SK-N-SH (cell line): ENCODE measurements at regions not wholly inside any gene's neighbourhood (a gene's known extent, or its start where the extent isn't known, plus 50 kb on each side); places are given as distances from the start of the nearest gene placed in this dataset.

Source experiments
- CTCF ChIA-PET: fragments of 300-600, 350-600 bp; formaldehyde crosslinking; extraction: SDS; loops from one replicate; lab custom pipeline; 2021; lab: Yijun Ruan, JAX
- POLR2A ChIA-PET: fragments of 350-600 bp; sonication (Branson Sonifier 250); formaldehyde crosslinking; extraction: SDS; loops from one replicate; lab custom pipeline; 2020; ENCODE audit warnings: antibody characterized with exemption, inconsistent platforms; lab: Yijun Ruan, JAX
- DNase-seq: peaks from one replicate; pipeline ENCODE4 v3.0.0; 2012
- H2AFZ ChIP-seq: fragments of 200-600 bp; sonication (generic); 2 replicates; pipeline ENCODE4 v1.8.1; 2016; ENCODE audit warnings: antibody characterized with exemption, mild to moderate bottlenecking, low read depth
- H3F3A ChIP-seq: fragments of 200-600 bp; sonication (generic); replicated peaks from 2 replicates; pipeline ENCODE3; 2016; ENCODE audit warnings: antibody characterized with exemption, mild to moderate bottlenecking; ENCODE audit not compliant: insufficient read depth
- H3K27ac ChIP-seq, 2 experiments: fragments of 200-500 bp in 1 of 2; fragments of 200-600 bp in 1 of 2; sonication (Bioruptor generic) in 1 of 2; sonication (generic), shearing (Covaris generic) in 1 of 2; 2 replicates each; pipeline versions ENCODE4 v1.5.1 to v1.6.1; 2014 to 2016; ENCODE audit warnings: low read depth in 2 of 2, inconsistent platforms in 1 of 2, low read length in 1 of 2, mild to moderate bottlenecking in 1 of 2, mixed read lengths in 1 of 2
- H3K27me3 ChIP-seq: fragments of 200-600 bp; sonication (generic), shearing (Covaris generic); 2 replicates; pipeline ENCODE4 v1.6.1; 2016; ENCODE audit warnings: mixed run types; ENCODE audit not compliant: insufficient read depth
- H3K36me3 ChIP-seq, 2 experiments: fragments of 200-500 bp in 1 of 2; fragments of 200-600 bp in 1 of 2; sonication (Bioruptor generic) in 1 of 2; sonication (generic) in 1 of 2; replicated peaks in 1 of 2; 2 replicates each; pipeline versions ENCODE3 to v1.5.1; 2014 to 2016; ENCODE audit warnings: low read length in 1 of 2, mild to moderate bottlenecking in 1 of 2; ENCODE audit not compliant: insufficient read depth in 2 of 2, control insufficient read depth in 1 of 2
- H3K4me1 ChIP-seq, 2 experiments: fragments of 200-500 bp in 1 of 2; fragments of 200-600 bp in 1 of 2; sonication (Bioruptor generic) in 1 of 2; sonication (generic), shearing (Covaris generic) in 1 of 2; 2 replicates each; pipeline versions ENCODE4 v1.5.1 to v1.6.1; 2014 to 2016; ENCODE audit warnings: low read depth in 1 of 2, low read length in 1 of 2, mixed run types in 1 of 2; ENCODE audit not compliant: insufficient read depth in 2 of 2, control insufficient read depth in 1 of 2
- H3K4me2 ChIP-seq: fragments of 200-600 bp; sonication (generic), shearing (Covaris generic); 2 replicates; pipeline ENCODE4 v1.6.1; 2017; ENCODE audit warnings: mixed run types
- H3K4me3 ChIP-seq, 2 experiments: fragments of 200-500 bp in 1 of 2; fragments of 200-600 bp in 1 of 2; sonication (Bioruptor generic) in 1 of 2; sonication (generic), shearing (Covaris generic) in 1 of 2; 2 replicates each; pipeline versions ENCODE4 v1.5.1 to v1.8.1; 2014 to 2016; ENCODE audit warnings: low read depth in 2 of 2, inconsistent platforms in 1 of 2, low read length in 1 of 2, mild to moderate bottlenecking in 1 of 2, mixed read lengths in 1 of 2, moderate library complexity in 1 of 2
- H3K79me2 ChIP-seq: fragments of 200-600 bp; sonication (generic); 2 replicates; pipeline ENCODE4 v1.8.1; 2017; ENCODE audit warnings: mild to moderate bottlenecking; ENCODE audit not compliant: insufficient read depth
- H3K9ac ChIP-seq: fragments of 200-600 bp; sonication (generic); 2 replicates; pipeline ENCODE4 v1.6.1; 2017; ENCODE audit warnings: mixed run types
- H3K9me2 ChIP-seq: fragments of 200-600 bp; sonication (generic); 2 replicates; pipeline ENCODE4 v1.6.1; 2017; ENCODE audit warnings: mixed run types
- H3K9me3 ChIP-seq: fragments of 200-600 bp; sonication (generic); 2 replicates; pipeline ENCODE4 v1.6.1; 2017; ENCODE audit warnings: mixed run types, mild to moderate bottlenecking, moderate library complexity
- H4K20me1 ChIP-seq: fragments of 200-600 bp; sonication (generic); 2 replicates; pipeline ENCODE4 v1.6.1; 2017; ENCODE audit warnings: mild to moderate bottlenecking, mixed run types; ENCODE audit not compliant: insufficient read depth
- FOXJ3 ChIP-seq: sonication (generic); formaldehyde crosslinking; IDR thresholded peaks from 2 replicates; pipeline ENCODE4 v1.5.1; 2020; ENCODE audit warnings: mild to moderate bottlenecking, missing genetic modification reagents
- GATA2 ChIP-seq: sonication (generic); formaldehyde crosslinking; IDR thresholded peaks from 2 replicates; pipeline ENCODE4 v1.5.0; 2020; ENCODE audit warnings: mild to moderate bottlenecking, missing genetic modification reagents
- MEF2A ChIP-seq: IDR thresholded peaks from 2 replicates; pipeline ENCODE4 v1.4.0; 2012; ENCODE audit warnings: low read depth, borderline replicate concordance
- NFIC ChIP-seq: IDR thresholded peaks from 2 replicates; pipeline ENCODE4 v1.4.0; 2012; ENCODE audit warnings: borderline replicate concordance
- NRF1 ChIP-seq: IDR thresholded peaks from 2 replicates; pipeline ENCODE4 v1.6.1; 2012; ENCODE audit warnings: low read depth, mild to moderate bottlenecking, low read length
- SIN3A ChIP-seq: IDR thresholded peaks from 2 replicates; pipeline ENCODE4 v1.6.1; 2012; ENCODE audit warnings: low read depth, mild to moderate bottlenecking, low read length, moderate library complexity, borderline replicate concordance
- SMC3 ChIP-seq: IDR thresholded peaks from 2 replicates; pipeline ENCODE4 v1.6.1; 2012; ENCODE audit warnings: low read depth, low read length, improper control_type of control experiment
- TAF1 ChIP-seq: IDR thresholded peaks from 2 replicates; pipeline ENCODE4 v1.6.1; 2012; ENCODE audit warnings: low read depth, mild to moderate bottlenecking, low read length, moderate library complexity, borderline replicate concordance
- YY1 ChIP-seq: IDR thresholded peaks from 2 replicates; pipeline ENCODE4 v1.4.0; 2012; ENCODE audit warnings: low read depth, mild to moderate bottlenecking
- WGBS: methylation state at CpG from one replicate; pipeline ENCODE4 v1.1.6; 2017; ENCODE audit warnings: low lambda C conversion rate; 5-methylcytosine and 5-hydroxymethylcytosine counted together
- TF ChIP-seq, protein P1 (sequence below): IDR thresholded peaks from 2 replicates; pipeline ENCODE4 v1.6.1; 2012; ENCODE audit warnings: mild to moderate bottlenecking, low read depth, low read length, moderate library complexity
- TF ChIP-seq, protein P2 (sequence below): IDR thresholded peaks from 2 replicates; pipeline ENCODE4 v1.4.0; 2012; ENCODE audit warnings: low read depth, borderline replicate concordance
- TF ChIP-seq, protein P3 (sequence below): IDR thresholded peaks from 2 replicates; pipeline ENCODE4; 2012

- H3K4me3 ChIP-seq: no peak overlapping the region
- H3K36me3 ChIP-seq: no peaks in the 10 kb centered on the region
- no peak overlapping the region for H3K4me2 ChIP-seq
- H4K20me1 ChIP-seq: no peaks in the 10 kb centered on the region
- no peaks in the 10 kb centered on the region; the same call in 1 of the 2 replicates for H3K79me2 ChIP-seq
- no peak for DNase-seq
- no peak overlapping the region for H3K27ac ChIP-seq
- TF ChIP-seq, protein P1, sequence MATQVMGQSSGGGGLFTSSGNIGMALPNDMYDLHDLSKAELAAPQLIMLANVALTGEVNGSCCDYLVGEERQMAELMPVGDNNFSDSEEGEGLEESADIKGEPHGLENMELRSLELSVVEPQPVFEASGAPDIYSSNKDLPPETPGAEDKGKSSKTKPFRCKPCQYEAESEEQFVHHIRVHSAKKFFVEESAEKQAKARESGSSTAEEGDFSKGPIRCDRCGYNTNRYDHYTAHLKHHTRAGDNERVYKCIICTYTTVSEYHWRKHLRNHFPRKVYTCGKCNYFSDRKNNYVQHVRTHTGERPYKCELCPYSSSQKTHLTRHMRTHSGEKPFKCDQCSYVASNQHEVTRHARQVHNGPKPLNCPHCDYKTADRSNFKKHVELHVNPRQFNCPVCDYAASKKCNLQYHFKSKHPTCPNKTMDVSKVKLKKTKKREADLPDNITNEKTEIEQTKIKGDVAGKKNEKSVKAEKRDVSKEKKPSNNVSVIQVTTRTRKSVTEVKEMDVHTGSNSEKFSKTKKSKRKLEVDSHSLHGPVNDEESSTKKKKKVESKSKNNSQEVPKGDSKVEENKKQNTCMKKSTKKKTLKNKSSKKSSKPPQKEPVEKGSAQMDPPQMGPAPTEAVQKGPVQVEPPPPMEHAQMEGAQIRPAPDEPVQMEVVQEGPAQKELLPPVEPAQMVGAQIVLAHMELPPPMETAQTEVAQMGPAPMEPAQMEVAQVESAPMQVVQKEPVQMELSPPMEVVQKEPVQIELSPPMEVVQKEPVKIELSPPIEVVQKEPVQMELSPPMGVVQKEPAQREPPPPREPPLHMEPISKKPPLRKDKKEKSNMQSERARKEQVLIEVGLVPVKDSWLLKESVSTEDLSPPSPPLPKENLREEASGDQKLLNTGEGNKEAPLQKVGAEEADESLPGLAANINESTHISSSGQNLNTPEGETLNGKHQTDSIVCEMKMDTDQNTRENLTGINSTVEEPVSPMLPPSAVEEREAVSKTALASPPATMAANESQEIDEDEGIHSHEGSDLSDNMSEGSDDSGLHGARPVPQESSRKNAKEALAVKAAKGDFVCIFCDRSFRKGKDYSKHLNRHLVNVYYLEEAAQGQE: no peak
- TF ChIP-seq NRF1: no peak
- TF ChIP-seq FOXJ3: no peak
- TF ChIP-seq, protein P2, sequence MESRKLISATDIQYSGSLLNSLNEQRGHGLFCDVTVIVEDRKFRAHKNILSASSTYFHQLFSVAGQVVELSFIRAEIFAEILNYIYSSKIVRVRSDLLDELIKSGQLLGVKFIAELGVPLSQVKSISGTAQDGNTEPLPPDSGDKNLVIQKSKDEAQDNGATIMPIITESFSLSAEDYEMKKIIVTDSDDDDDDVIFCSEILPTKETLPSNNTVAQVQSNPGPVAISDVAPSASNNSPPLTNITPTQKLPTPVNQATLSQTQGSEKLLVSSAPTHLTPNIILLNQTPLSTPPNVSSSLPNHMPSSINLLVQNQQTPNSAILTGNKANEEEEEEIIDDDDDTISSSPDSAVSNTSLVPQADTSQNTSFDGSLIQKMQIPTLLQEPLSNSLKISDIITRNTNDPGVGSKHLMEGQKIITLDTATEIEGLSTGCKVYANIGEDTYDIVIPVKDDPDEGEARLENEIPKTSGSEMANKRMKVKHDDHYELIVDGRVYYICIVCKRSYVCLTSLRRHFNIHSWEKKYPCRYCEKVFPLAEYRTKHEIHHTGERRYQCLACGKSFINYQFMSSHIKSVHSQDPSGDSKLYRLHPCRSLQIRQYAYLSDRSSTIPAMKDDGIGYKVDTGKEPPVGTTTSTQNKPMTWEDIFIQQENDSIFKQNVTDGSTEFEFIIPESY: no peak
- no peak for TF ChIP-seq YY1
- TF ChIP-seq, protein P3, sequence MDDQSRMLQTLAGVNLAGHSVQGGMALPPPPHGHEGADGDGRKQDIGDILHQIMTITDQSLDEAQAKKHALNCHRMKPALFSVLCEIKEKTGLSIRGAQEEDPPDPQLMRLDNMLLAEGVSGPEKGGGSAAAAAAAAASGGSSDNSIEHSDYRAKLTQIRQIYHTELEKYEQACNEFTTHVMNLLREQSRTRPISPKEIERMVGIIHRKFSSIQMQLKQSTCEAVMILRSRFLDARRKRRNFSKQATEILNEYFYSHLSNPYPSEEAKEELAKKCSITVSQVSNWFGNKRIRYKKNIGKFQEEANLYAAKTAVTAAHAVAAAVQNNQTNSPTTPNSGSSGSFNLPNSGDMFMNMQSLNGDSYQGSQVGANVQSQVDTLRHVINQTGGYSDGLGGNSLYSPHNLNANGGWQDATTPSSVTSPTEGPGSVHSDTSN: no peak
- H2AFZ ChIP-seq: no peak overlapping the region
- no peaks in the 10 kb centered on the region for H3K4me1 ChIP-seq
- H3K9me2 ChIP-seq: no peaks in the 10 kb centered on the region
- WGBS: 96% methylated on average over 12 of the region's 13 CpGs
- no peak overlapping the region for H3K9ac ChIP-seq
- H3K27me3 ChIP-seq: no peaks in the 10 kb centered on the region
- ChIA-PET CTCF (interaction anchor here (1.3 kb wide), 1 partner anchor 20 kb away, joined by 3 read pairs; no protein-coding TSS in a partner anchor), POLR2A (no interaction called here)
- no peaks in the 10 kb centered on the region for H3F3A ChIP-seq
- H3K9me3 ChIP-seq: no peaks in the 10 kb centered on the region
Observed at GRCh38 chr20:19867940-19868371, 109.9 kb downstream of the RIN2 start.

- Histone ChIP-seq H4K20me1 (no peaks in the 10 kb centered on the region), H3K27ac (no peak overlapping the region), H3K27me3 (no peaks in the 10 kb centered on the region), H3K9me3 (no peaks in the 10 kb centered on the region), H3K4me2 (no peak overlapping the region), H3K79me2 (no peaks in the 10 kb centered on the region; the same call in 1 of the 2 replicates), H3K4me1 (no peaks in the 10 kb centered on the region), H2AFZ (no peak overlapping the region), H3K9ac (no peak overlapping the region), H3F3A (no peaks in the 10 kb centered on the region), H3K4me3 (no peak overlapping the region), H3K9me2 (no peaks in the 10 kb centered on the region), H3K36me3 (peaks cover 0 to under 1% of the 10 kb centered on the region in 2 experiments)
- WGBS: 96% methylated on average over 6 of the region's 6 CpGs
- ChIA-PET CTCF (interaction anchor here (1.3 kb wide), 1 partner anchor 21 kb away, joined by 3 read pairs; no protein-coding TSS in a partner anchor), POLR2A (no interaction called here)
- no peak for DNase-seq
- TF ChIP-seq SMC3 (no peak), TAF1 (no peak), MEF2A (no peak), SIN3A (no peak), GATA2 (no peak), NFIC (no peak)
- TF ChIP-seq, protein P1: no peak
Observed at GRCh38 chr20:19868441-19868840, 110.4 kb downstream of the RIN2 start.
